HEK293 (cell line): ENCODE measurements at regions not wholly inside any gene's neighbourhood (a gene's known extent, or its start where the extent isn't known, plus 50 kb on each side); places are given as distances from the start of the nearest gene placed in this dataset.

Experiments
- CTCF ChIP-seq: fragments of 450-650 bp; formaldehyde crosslinking; IDR thresholded peaks from 2 replicates; pipeline ENCODE4 v1.5.1; 2016; ENCODE audit warnings: missing biosample characterization, missing genetic modification characterization
- ELK4 ChIP-seq: IDR thresholded peaks from 2 replicates; pipeline ENCODE4 v1.6.1; 2011; ENCODE audit warnings: mild to moderate bottlenecking, low read depth, low read length, borderline replicate concordance
- KLF10 ChIP-seq: fragments of 450-650 bp; IDR thresholded peaks from 2 replicates; pipeline ENCODE4 v1.5.1; 2018; ENCODE audit warnings: missing biosample characterization, mild to moderate bottlenecking, missing genetic modification characterization
- ZBTB6 ChIP-seq: fragments of 450-650 bp; formaldehyde crosslinking; IDR thresholded peaks from 2 replicates; pipeline ENCODE4 v1.5.1; 2017; ENCODE audit warnings: missing biosample characterization, missing genetic modification characterization
- ZFP69B ChIP-seq: fragments of 450-650 bp; formaldehyde crosslinking; IDR thresholded peaks from 2 replicates; pipeline ENCODE4 v1.5.1; 2016; ENCODE audit warnings: missing biosample characterization, missing genetic modification characterization
- ZNF24 ChIP-seq: fragments of 450-650 bp; formaldehyde crosslinking; IDR thresholded peaks from 2 replicates; pipeline ENCODE4 v1.5.1; 2016; ENCODE audit warnings: missing biosample characterization, missing genetic modification characterization

GRCh38 chr16:11494029-11494428 lies 92.7 kb downstream of the LITAF start:
- TF ChIP-seq CTCF (tag by site-specific recombination) (no peak), ZFP69B (tag by site-specific recombination) (no peak), ZNF24 (no peak), KLF10 (tag by site-specific recombination) (no peak), ZBTB6 (tag by site-specific recombination) (no peak), ELK4 (no peak)
